HCT116 (cell line): ENCODE measurements at regions not wholly inside any gene's neighbourhood (a gene's known extent, or its start where the extent isn't known, plus 50 kb on each side); places are given as distances from the start of the nearest gene placed in this dataset.

Experiments used
- ATF3 ChIP-seq: IDR thresholded peaks from 2 replicates; pipeline ENCODE4 v1.6.1; 2012
- CTCF ChIP-seq, 3 experiments: fragments of 200-600 bp in 1 of 3; sonication (generic) in 1 of 3; IDR thresholded peaks in 2 of 3; conservative IDR thresholded peaks in 1 of 3; 2 replicates each; pipeline ENCODE4 v1.5.1; 2012 to 2017; ENCODE audit warnings: low read depth in 2 of 3, low read length in 2 of 3, antibody characterized with exemption in 1 of 3, borderline replicate concordance in 1 of 3, control low read depth in 1 of 3, mild to moderate bottlenecking in 1 of 3, mixed read lengths in 1 of 3, mixed run types in 1 of 3, moderate library complexity in 1 of 3; ENCODE audit not compliant: insufficient read depth in 1 of 3
- EGR1 ChIP-seq: IDR thresholded peaks from 2 replicates; pipeline ENCODE4 v1.6.1; 2012; ENCODE audit warnings: low read depth
- EZH2 ChIP-seq: fragments of 200-600 bp; sonication (generic); IDR thresholded peaks from 2 replicates; pipeline ENCODE4 v1.6.1; 2017; ENCODE audit warnings: antibody characterized with exemption, mixed run types
- EZH2phosphoT487 ChIP-seq: fragments of 200-600 bp; IDR thresholded peaks from 2 replicates; pipeline ENCODE4 v1.6.1; 2018; ENCODE audit warnings: antibody characterized with exemption, borderline replicate concordance
- POLR2A ChIP-seq: IDR thresholded peaks from 2 replicates; pipeline ENCODE4 v1.7.0; 2011; ENCODE audit warnings: borderline replicate concordance; ENCODE audit not compliant: insufficient read depth, insufficient read length; ENCODE audit errors: extremely low read depth
- POLR2AphosphoS5 ChIP-seq: IDR thresholded peaks from 2 replicates; pipeline ENCODE4 v1.6.1; 2011; ENCODE audit warnings: mild to moderate bottlenecking, low read depth, low read length, moderate library complexity
- RAD21 ChIP-seq: IDR thresholded peaks from 2 replicates; pipeline ENCODE4 v1.6.1; 2012; ENCODE audit warnings: low read depth, mild to moderate bottlenecking
- SIN3A ChIP-seq: IDR thresholded peaks from 2 replicates; pipeline ENCODE4 v1.6.1; 2012; ENCODE audit warnings: low read depth
- TCF7L2 ChIP-seq: IDR thresholded peaks from 2 replicates; pipeline ENCODE4 v1.7.0; 2011; ENCODE audit warnings: borderline replicate concordance, inconsistent platforms; ENCODE audit not compliant: insufficient read depth, insufficient read length; ENCODE audit errors: extremely low read depth
- YY1 ChIP-seq: IDR thresholded peaks from 2 replicates; pipeline ENCODE4 v1.6.1; 2011; ENCODE audit warnings: low read length, low read depth, moderate library complexity, mild to moderate bottlenecking; ENCODE audit not compliant: insufficient replicate concordance; ENCODE audit errors: extremely low read depth
- ZNF274 ChIP-seq: fragments of 200-500 bp; sonication (Bioruptor generic); IDR thresholded peaks from 2 replicates; pipeline ENCODE4 v1.6.1; 2014; ENCODE audit warnings: mild to moderate bottlenecking, low read depth, low read length, inconsistent platforms
- TF ChIP-seq, protein P1 (sequence below): IDR thresholded peaks from 2 replicates; pipeline ENCODE4 v1.6.1; 2012
- TF ChIP-seq, protein P2 (sequence below): IDR thresholded peaks from 2 replicates; pipeline ENCODE4 v1.6.1; 2012; ENCODE audit warnings: low read depth

GRCh38 chr3:176741664-176742047, 455.6 kb downstream of the TBL1XR1 start:
- TF ChIP-seq EGR1: no peak
- TF ChIP-seq POLR2AphosphoS5: no peak
- no peak for TF ChIP-seq RAD21
- TF ChIP-seq CTCF (IDR thresholded peaks at IDR 0.05 in 2 of 3, conservative IDR thresholded peaks at IDR 0.05 in 1 of 3; ENCODE audit: borderline replicate concordance in 1 of 3, insufficient read depth in 1 of 3, low read depth in 2 of 3, low read length in 2 of 3): no peak
- no peak for TF ChIP-seq POLR2A
- TF ChIP-seq, protein P1, sequence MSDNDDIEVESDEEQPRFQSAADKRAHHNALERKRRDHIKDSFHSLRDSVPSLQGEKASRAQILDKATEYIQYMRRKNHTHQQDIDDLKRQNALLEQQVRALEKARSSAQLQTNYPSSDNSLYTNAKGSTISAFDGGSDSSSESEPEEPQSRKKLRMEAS: no peak
- TF ChIP-seq EZH2phosphoT487: no peak
- no peak for TF ChIP-seq EZH2
- TF ChIP-seq ZNF274: no peak
- TF ChIP-seq TCF7L2: no peak
- TF ChIP-seq YY1: no peak
- no peak for TF ChIP-seq ATF3
- TF ChIP-seq, protein P2, sequence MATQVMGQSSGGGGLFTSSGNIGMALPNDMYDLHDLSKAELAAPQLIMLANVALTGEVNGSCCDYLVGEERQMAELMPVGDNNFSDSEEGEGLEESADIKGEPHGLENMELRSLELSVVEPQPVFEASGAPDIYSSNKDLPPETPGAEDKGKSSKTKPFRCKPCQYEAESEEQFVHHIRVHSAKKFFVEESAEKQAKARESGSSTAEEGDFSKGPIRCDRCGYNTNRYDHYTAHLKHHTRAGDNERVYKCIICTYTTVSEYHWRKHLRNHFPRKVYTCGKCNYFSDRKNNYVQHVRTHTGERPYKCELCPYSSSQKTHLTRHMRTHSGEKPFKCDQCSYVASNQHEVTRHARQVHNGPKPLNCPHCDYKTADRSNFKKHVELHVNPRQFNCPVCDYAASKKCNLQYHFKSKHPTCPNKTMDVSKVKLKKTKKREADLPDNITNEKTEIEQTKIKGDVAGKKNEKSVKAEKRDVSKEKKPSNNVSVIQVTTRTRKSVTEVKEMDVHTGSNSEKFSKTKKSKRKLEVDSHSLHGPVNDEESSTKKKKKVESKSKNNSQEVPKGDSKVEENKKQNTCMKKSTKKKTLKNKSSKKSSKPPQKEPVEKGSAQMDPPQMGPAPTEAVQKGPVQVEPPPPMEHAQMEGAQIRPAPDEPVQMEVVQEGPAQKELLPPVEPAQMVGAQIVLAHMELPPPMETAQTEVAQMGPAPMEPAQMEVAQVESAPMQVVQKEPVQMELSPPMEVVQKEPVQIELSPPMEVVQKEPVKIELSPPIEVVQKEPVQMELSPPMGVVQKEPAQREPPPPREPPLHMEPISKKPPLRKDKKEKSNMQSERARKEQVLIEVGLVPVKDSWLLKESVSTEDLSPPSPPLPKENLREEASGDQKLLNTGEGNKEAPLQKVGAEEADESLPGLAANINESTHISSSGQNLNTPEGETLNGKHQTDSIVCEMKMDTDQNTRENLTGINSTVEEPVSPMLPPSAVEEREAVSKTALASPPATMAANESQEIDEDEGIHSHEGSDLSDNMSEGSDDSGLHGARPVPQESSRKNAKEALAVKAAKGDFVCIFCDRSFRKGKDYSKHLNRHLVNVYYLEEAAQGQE: no peak
- TF ChIP-seq SIN3A: no peak
